ENCODE measurements at regions not wholly inside any gene's neighbourhood (a gene's known extent, or its start where the extent isn't known, plus 50 kb on each side); places are given as distances from the start of the nearest gene placed in this dataset.

DNA sequence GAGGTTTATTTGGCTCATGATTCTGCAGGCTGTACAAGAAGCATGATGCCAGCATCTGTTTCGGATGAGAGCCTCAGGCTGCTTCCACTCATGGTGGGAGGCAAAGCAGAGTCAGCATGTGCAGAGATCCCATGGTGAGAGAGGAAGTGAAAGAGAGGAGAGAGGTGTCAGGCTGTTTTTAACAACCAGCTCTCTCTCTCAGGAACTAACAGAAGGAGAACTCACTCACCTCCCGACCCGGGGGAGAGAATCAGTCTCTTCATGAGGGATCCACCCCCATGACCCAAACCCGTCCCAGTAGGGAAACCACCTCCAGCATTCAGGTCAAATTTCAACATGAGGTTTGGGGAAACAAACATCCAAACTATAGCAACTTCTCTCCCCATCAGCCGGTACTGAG is 187.7 kb downstream of the ENC1 start:
- TF ChIP-seq FOXM1 (IDR thresholded peaks at IDR 0.05; ENCODE audit: borderline replicate concordance, low read depth) (no peak), EGR1 (IDR thresholded peaks at IDR 0.05) (no peak), NFIC (IDR thresholded peaks at IDR 0.05) (no peak), TAF1 (IDR thresholded peaks at IDR 0.05; ENCODE audit: low read depth) (no peak), TEAD4 (IDR thresholded peaks at IDR 0.05) (no peak), CREB1 (IDR thresholded peaks at IDR 0.05; ENCODE audit: low read depth) (no peak), RAD21 (IDR thresholded peaks at IDR 0.05; ENCODE audit: low read depth) (no peak), CEBPB (IDR thresholded peaks at IDR 0.05) (no peak), EP300 (IDR thresholded peaks at IDR 0.05; ENCODE audit: borderline replicate concordance) (no peak), YY1 (IDR thresholded peaks at IDR 0.05; ENCODE audit: low read depth) (no peak), TCF12 (IDR thresholded peaks at IDR 0.05; ENCODE audit: low read depth) (no peak)
- TF ChIP-seq, protein P1, sequence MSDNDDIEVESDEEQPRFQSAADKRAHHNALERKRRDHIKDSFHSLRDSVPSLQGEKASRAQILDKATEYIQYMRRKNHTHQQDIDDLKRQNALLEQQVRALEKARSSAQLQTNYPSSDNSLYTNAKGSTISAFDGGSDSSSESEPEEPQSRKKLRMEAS (IDR thresholded peaks at IDR 0.05) = no peak
- TF ChIP-seq, protein P2, sequence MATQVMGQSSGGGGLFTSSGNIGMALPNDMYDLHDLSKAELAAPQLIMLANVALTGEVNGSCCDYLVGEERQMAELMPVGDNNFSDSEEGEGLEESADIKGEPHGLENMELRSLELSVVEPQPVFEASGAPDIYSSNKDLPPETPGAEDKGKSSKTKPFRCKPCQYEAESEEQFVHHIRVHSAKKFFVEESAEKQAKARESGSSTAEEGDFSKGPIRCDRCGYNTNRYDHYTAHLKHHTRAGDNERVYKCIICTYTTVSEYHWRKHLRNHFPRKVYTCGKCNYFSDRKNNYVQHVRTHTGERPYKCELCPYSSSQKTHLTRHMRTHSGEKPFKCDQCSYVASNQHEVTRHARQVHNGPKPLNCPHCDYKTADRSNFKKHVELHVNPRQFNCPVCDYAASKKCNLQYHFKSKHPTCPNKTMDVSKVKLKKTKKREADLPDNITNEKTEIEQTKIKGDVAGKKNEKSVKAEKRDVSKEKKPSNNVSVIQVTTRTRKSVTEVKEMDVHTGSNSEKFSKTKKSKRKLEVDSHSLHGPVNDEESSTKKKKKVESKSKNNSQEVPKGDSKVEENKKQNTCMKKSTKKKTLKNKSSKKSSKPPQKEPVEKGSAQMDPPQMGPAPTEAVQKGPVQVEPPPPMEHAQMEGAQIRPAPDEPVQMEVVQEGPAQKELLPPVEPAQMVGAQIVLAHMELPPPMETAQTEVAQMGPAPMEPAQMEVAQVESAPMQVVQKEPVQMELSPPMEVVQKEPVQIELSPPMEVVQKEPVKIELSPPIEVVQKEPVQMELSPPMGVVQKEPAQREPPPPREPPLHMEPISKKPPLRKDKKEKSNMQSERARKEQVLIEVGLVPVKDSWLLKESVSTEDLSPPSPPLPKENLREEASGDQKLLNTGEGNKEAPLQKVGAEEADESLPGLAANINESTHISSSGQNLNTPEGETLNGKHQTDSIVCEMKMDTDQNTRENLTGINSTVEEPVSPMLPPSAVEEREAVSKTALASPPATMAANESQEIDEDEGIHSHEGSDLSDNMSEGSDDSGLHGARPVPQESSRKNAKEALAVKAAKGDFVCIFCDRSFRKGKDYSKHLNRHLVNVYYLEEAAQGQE (IDR thresholded peaks at IDR 0.05; ENCODE audit: low read depth) = no peak
- TF ChIP-seq, protein P3, sequence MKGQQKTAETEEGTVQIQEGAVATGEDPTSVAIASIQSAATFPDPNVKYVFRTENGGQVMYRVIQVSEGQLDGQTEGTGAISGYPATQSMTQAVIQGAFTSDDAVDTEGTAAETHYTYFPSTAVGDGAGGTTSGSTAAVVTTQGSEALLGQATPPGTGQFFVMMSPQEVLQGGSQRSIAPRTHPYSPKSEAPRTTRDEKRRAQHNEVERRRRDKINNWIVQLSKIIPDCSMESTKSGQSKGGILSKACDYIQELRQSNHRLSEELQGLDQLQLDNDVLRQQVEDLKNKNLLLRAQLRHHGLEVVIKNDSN (IDR thresholded peaks at IDR 0.05) = no peak

DNA sequence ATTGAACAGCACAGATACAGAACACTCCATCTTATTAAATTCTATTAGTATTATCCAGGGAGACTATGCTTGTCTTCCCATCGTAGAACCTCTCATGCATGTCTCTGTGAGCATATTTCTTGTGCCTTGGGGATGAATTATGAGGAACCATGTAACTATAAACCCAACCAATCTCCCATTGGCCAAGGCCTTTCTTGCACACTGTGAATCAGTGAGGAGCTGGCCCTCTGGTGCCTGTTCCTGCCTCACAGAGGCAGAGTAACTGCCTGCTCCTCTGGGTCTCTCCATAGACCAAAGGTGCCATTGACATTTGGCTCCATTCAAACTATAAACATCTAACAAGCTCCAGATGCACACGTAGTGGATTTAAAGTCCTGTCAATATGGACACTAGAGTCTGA is 190.4 kb downstream of the ENC1 start:
- TF ChIP-seq, protein P2 (IDR thresholded peaks at IDR 0.05; ENCODE audit: low read depth) = no peak
- no peak for TF ChIP-seq YY1 (IDR thresholded peaks at IDR 0.05; ENCODE audit: low read depth)
- TF ChIP-seq CEBPB (IDR thresholded peaks at IDR 0.05) = no peak
- TF ChIP-seq TCF12 (IDR thresholded peaks at IDR 0.05; ENCODE audit: low read depth) = no peak

DNA sequence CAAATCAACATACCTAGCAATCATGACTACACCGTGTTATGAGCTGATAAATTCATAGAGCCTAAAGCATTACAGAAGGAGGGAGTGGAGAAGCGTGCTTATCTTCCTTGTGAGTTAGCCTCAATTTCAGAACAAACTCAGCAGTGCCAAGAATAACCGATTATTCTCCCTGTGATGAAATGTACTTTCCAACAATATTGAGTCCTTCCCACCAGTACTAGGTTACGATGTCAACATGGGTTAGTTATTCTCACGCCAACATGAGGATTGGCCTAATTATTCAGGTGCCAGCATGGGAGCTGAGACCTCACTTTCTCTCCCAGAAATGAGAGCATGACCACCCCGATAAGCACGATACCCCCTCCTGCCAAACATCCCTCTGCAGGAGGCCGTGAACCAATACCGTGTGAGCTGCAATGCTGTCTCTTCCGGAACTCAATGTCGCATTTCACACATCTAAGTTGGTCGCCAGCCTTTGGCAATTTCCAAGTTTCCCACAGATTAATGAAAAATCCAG is 193.7 kb downstream of the ENC1 start:
- TF ChIP-seq FOXM1 (IDR thresholded peaks at IDR 0.05; ENCODE audit: borderline replicate concordance, low read depth) = no peak
- TF ChIP-seq CREB1 (IDR thresholded peaks at IDR 0.05; ENCODE audit: low read depth) = no peak
- no peak for TF ChIP-seq EGR1 (IDR thresholded peaks at IDR 0.05)
- TF ChIP-seq, protein P1 (IDR thresholded peaks at IDR 0.05) = no peak
- no peak for TF ChIP-seq CEBPB (IDR thresholded peaks at IDR 0.05)
- no peak for TF ChIP-seq ZBTB7A (IDR thresholded peaks at IDR 0.05; ENCODE audit: low read depth)
- no peak for TF ChIP-seq RAD21 (IDR thresholded peaks at IDR 0.05; ENCODE audit: low read depth)
- TF ChIP-seq YY1 (IDR thresholded peaks at IDR 0.05; ENCODE audit: low read depth) = no peak

DNA sequence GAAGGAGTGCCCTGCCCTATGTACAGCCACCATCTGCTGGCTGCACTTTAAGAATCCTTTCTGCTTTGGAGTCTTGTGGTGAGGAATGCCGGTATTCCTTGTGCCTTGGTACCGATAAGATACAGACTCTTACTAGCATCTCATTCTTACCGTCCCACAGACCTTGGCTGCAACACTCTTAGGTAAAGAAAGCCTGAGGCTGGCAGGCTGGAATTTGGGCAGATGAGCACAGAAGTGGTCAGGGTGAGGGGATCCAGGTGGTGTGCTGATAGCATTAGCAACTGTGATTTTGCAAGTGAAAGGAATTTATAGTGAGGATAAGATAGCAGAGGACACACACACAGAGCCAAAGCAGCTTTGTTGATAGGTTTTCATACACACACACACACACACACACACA is 198.1 kb downstream of the ENC1 start:
- TF ChIP-seq CEBPB (IDR thresholded peaks at IDR 0.05) = no peak
- no peak for TF ChIP-seq TCF12 (IDR thresholded peaks at IDR 0.05; ENCODE audit: low read depth)
- TF ChIP-seq, protein P3 (IDR thresholded peaks at IDR 0.05) = no peak
- no peak for TF ChIP-seq TAF1 (IDR thresholded peaks at IDR 0.05; ENCODE audit: low read depth)
- no peak for TF ChIP-seq EGR1 (IDR thresholded peaks at IDR 0.05)
- no peak for TF ChIP-seq NFIC (IDR thresholded peaks at IDR 0.05)
- no peak for TF ChIP-seq YY1 (IDR thresholded peaks at IDR 0.05; ENCODE audit: low read depth)
- no peak for TF ChIP-seq EP300 (IDR thresholded peaks at IDR 0.05; ENCODE audit: borderline replicate concordance)
- TF ChIP-seq FOXM1 (IDR thresholded peaks at IDR 0.05; ENCODE audit: borderline replicate concordance, low read depth) = no peak
- TF ChIP-seq TEAD4 (IDR thresholded peaks at IDR 0.05) = no peak
- no peak for TF ChIP-seq ZBTB7A (IDR thresholded peaks at IDR 0.05; ENCODE audit: low read depth)
- TF ChIP-seq, protein P1 (IDR thresholded peaks at IDR 0.05) = no peak
- no peak for TF ChIP-seq RAD21 (IDR thresholded peaks at IDR 0.05; ENCODE audit: low read depth)
- TF ChIP-seq, protein P2 (IDR thresholded peaks at IDR 0.05; ENCODE audit: low read depth) = no peak
- TF ChIP-seq CREB1 (IDR thresholded peaks at IDR 0.05; ENCODE audit: low read depth) = no peak
